B cell (primary cell): ENCODE measurements at regions not wholly inside any gene's neighbourhood (a gene's known extent, or its start where the extent isn't known, plus 50 kb on each side); places are given as distances from the start of the nearest gene placed in this dataset. TPM values are rescaled to one million over a fixed set of nuclear protein-coding genes. Genes with fewer than 3 reads are reported as not detected.
"Not testable (repeated sequence)": the region's sequence is repeated elsewhere in the genome, so short reads cannot be mapped to it uniquely, and the experiment has no call there.

Experiments used
- ATAC-seq: fragments of 200-7000 bp; cut with Tn5 transposase; one replicate; pipeline ENCODE4 v1.10.0; 2021; ENCODE audit warnings: low read depth, mild to moderate bottlenecking, moderate number of reproducible peaks, moderate library complexity
- CTCF ChIA-PET: fragments of 350-600 bp; sonication (Branson Sonifier 250); formaldehyde crosslinking; loops from one replicate; lab custom pipeline; 2021; ENCODE audit warnings: antibody characterized with exemption, inconsistent platforms; lab: Charles Lee
- POLR2A ChIA-PET: fragments of 350-600 bp; sonication (Branson Sonifier 250); formaldehyde crosslinking; loops from one replicate; lab custom pipeline; 2021; ENCODE audit warnings: antibody characterized with exemption; lab: Charles Lee
- DNase-seq: peaks from one replicate; pipeline ENCODE4 v3.0.0; 2013
- H2AFZ ChIP-seq: 2 replicates; pipeline ENCODE4 v1.6.1; 2012; ENCODE audit warnings: mild to moderate bottlenecking, low read depth, low read length; ENCODE audit not compliant: insufficient read depth, poor library complexity, severe bottlenecking
- H3K27ac ChIP-seq, 2 donors: 1 replicate in 1 of 2; 2 replicates in 1 of 2; pipeline ENCODE4 v1.5.1; 2012 to 2013; ENCODE audit warnings: low read length in 2 of 2, mild to moderate bottlenecking in 2 of 2, moderate library complexity in 1 of 2
- H3K27me3 ChIP-seq, 4 experiments: fragments of 200-600 bp in 1 of 4; sonication (generic) in 1 of 4; replicated peaks in 1 of 4; 1 replicate in 2 of 4; 2 replicates in 2 of 4; pipeline versions ENCODE4 v1.6.1 to v1.7.0; 2013 to 2016; ENCODE audit warnings: low read length in 3 of 4, mild to moderate bottlenecking in 2 of 4, mixed read lengths in 1 of 4, moderate library complexity in 1 of 4; ENCODE audit not compliant: insufficient read depth in 4 of 4, control insufficient read depth in 3 of 4; ENCODE audit errors: control extremely low read depth in 1 of 4
- H3K36me3 ChIP-seq, 2 experiments: replicated peaks in 1 of 2; 1 replicate in 1 of 2; 2 replicates in 1 of 2; pipeline versions ENCODE4 v1.6.1 to v1.7.1; 2013; ENCODE audit warnings: low read length in 1 of 2; ENCODE audit not compliant: insufficient read depth in 2 of 2, control insufficient read depth in 1 of 2; ENCODE audit errors: control extremely low read depth in 1 of 2, extremely low read depth in 1 of 2
- H3K4me1 ChIP-seq, 2 donors: fragments of 200-600 bp in 1 of 2; sonication (generic) in 1 of 2; 1 replicate in 1 of 2; 2 replicates in 1 of 2; pipeline versions ENCODE4 v1.5.1 to v1.6.1; 2013 to 2017; ENCODE audit warnings: low read length in 2 of 2; ENCODE audit not compliant: control insufficient read depth in 2 of 2, insufficient read depth in 2 of 2
- H3K4me2 ChIP-seq: replicated peaks from 2 replicates; pipeline ENCODE3; 2012; ENCODE audit warnings: mild to moderate bottlenecking, low read depth, low read length; ENCODE audit not compliant: poor library complexity, severe bottlenecking
- H3K4me3 ChIP-seq, 5 experiments: fragments of 200-600 bp in 1 of 5; sonication (generic) in 1 of 5; 1 replicate in 3 of 5; 2 replicates in 2 of 5; pipeline versions ENCODE4 v1.5.1 to v1.7.0; 2011 to 2016; ENCODE audit warnings: low read length in 4 of 5, mild to moderate bottlenecking in 4 of 5, low read depth in 2 of 5, control low read depth in 1 of 5, moderate library complexity in 1 of 5; ENCODE audit not compliant: insufficient read depth in 1 of 5; ENCODE audit errors: control extremely low read depth in 1 of 5, extremely low read depth in 1 of 5
- H3K79me2 ChIP-seq: fragments of 200-600 bp; sonication (generic); one replicate; pipeline ENCODE4 v1.6.0; 2016; ENCODE audit warnings: low read length; ENCODE audit not compliant: control insufficient read depth, insufficient read depth
- H3K9ac ChIP-seq: fragments of 200-600 bp; sonication (generic); 2 replicates; pipeline ENCODE4 v1.6.1; 2017; ENCODE audit warnings: mild to moderate bottlenecking, low read length, moderate library complexity
- H3K9me3 ChIP-seq, 3 donors: one replicate each; pipeline versions ENCODE4 v1.6.1 to v1.7.1; 2013; ENCODE audit warnings: low read length in 2 of 3; ENCODE audit not compliant: control insufficient read depth in 2 of 3, insufficient read depth in 1 of 3; ENCODE audit errors: control extremely low read depth in 1 of 3
- H4K20me1 ChIP-seq: 2 replicates; pipeline ENCODE4 v1.6.0; 2012; ENCODE audit warnings: mild to moderate bottlenecking, low read length; ENCODE audit not compliant: insufficient read depth, control insufficient read depth, poor library complexity, severe bottlenecking
- H3K27ac Mint-ChIP-seq: one replicate; pipeline ENCODE4 v1.8.0; 2021; ENCODE audit warnings: mixed read lengths
- H3K27me3 Mint-ChIP-seq: one replicate; pipeline ENCODE4 v1.8.0; 2021; ENCODE audit warnings: mixed read lengths
- H3K4me1 Mint-ChIP-seq: one replicate; pipeline ENCODE4 v1.8.0; 2021; ENCODE audit warnings: mixed read lengths
- H3K4me3 Mint-ChIP-seq: one replicate; pipeline ENCODE4 v1.8.0; 2021; ENCODE audit warnings: mixed read lengths
- H3K9me3 Mint-ChIP-seq: one replicate; pipeline ENCODE4 v1.8.0; 2022; ENCODE audit warnings: mixed read lengths; ENCODE audit not compliant: insufficient read depth
- EZH2 ChIP-seq: IDR thresholded peaks from 2 replicates; pipeline ENCODE4 v1.6.1; 2012; ENCODE audit warnings: borderline replicate concordance, low read depth, mild to moderate bottlenecking, moderate library complexity, low read length; ENCODE audit not compliant: insufficient read depth, poor library complexity, severe bottlenecking
- WGBS: methylation state at CpG from one replicate; pipeline ENCODE4 v1.1.5; 2013; ENCODE audit warnings: missing lambda C conversion rate; ENCODE audit not compliant: insufficient coverage; 5-methylcytosine and 5-hydroxymethylcytosine counted together
- intact Hi-C: fragments of 100-400 bp; cut with micrococcal nuclease; formaldehyde crosslinking; loops from one replicate; pipeline ENCODE4 v1.10.0; 2022
- small RNA-seq: library from RNA; depleted of rRNA; stranded (forward); fragments of <200 nt; gene quantifications from one replicate; pipeline ENCODE3, GENCODE V24; 2012; ENCODE audit warnings: low replicate concordance, low read depth; ENCODE audit not compliant: insufficient read length
- TF ChIP-seq, protein P1 (sequence below): fragments of 200-600 bp; IDR thresholded peaks from one replicate; pipeline ENCODE4 v1.8.0; 2022; ENCODE audit warnings: antibody characterized with exemption, mild to moderate bottlenecking

DNA sequence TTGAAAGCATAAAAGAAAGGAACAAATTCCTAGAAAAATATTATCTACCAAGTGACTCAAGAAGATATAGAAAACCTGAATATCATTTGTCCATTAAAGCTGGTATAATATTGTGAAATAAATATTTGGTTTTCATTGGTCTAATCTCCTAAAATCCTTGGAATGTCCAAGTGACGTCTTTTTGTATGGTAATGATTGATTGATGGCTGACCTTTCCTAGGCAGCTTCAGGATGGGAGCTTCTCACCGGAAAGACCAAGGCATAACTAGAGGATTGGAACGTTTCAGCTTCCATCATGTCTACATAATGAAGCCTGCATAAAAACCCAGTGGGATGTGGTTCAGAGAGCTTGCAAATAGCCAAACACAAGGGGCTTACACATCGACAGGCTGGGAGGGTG lies 57.6 kb upstream of the MAN1A1 start:
- H3K9me3 ChIP-seq, result no peaks in the 10 kb centered on the region
- TF ChIP-seq, protein P1, sequence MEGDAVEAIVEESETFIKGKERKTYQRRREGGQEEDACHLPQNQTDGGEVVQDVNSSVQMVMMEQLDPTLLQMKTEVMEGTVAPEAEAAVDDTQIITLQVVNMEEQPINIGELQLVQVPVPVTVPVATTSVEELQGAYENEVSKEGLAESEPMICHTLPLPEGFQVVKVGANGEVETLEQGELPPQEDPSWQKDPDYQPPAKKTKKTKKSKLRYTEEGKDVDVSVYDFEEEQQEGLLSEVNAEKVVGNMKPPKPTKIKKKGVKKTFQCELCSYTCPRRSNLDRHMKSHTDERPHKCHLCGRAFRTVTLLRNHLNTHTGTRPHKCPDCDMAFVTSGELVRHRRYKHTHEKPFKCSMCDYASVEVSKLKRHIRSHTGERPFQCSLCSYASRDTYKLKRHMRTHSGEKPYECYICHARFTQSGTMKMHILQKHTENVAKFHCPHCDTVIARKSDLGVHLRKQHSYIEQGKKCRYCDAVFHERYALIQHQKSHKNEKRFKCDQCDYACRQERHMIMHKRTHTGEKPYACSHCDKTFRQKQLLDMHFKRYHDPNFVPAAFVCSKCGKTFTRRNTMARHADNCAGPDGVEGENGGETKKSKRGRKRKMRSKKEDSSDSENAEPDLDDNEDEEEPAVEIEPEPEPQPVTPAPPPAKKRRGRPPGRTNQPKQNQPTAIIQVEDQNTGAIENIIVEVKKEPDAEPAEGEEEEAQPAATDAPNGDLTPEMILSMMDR, result no peak
- no peak for TF ChIP-seq EZH2
- H3K79me2 ChIP-seq, result no peaks in the 10 kb centered on the region
- no peaks in the 10 kb centered on the region for H4K20me1 ChIP-seq
- Mint-ChIP-seq H3K4me3 (no peak overlapping the region), H3K27me3 (no peaks in the 10 kb centered on the region), H3K4me1 (no peaks in the 10 kb centered on the region), H3K27ac (no peak overlapping the region), H3K9me3 (no peaks in the 10 kb centered on the region)
- no peak overlapping the region for H3K4me2 ChIP-seq
- no peaks in the 10 kb centered on the region for H3K36me3 ChIP-seq
- 75% methylated on average over 1 of the region's 4 CpGs for WGBS
- no peak overlapping the region for H3K9ac ChIP-seq
- no peak for ATAC-seq
- no peak for DNase-seq
- ChIA-PET POLR2A (no interaction called here), CTCF (no interaction called here)
- no peaks in the 10 kb centered on the region for H3K4me1 ChIP-seq
- no peaks in the 10 kb centered on the region for H3K27me3 ChIP-seq
- intact Hi-C loops, result no loop called here
- no peak overlapping the region for H2AFZ ChIP-seq
- no peak overlapping the region for H3K27ac ChIP-seq
- no peak overlapping the region for H3K4me3 ChIP-seq

DNA sequence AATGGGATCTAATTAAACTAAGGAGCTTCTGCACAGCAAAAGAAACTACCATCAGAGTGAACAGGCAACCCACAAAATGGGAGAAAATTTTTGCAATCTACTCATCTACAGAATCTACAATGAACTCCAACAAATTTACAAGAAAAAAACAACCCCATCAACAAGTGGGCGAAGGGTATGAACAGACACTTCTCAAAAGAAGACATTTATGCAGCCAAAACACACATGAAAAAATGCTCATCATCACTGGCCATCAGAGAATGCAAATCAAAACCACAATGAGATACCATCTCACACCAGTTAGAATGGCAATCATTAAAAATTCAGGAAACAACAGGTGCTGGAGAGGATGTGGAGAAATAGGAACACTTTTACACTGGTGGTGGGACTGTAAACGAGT lies 55.6 kb upstream of the MAN1A1 start:
- WGBS, result no CpG with 5 or more reads among the region's 2 CpGs
- H3K4me1 ChIP-seq, H3K9me3 Mint-ChIP-seq, ATAC-seq, H3K79me2 ChIP-seq, H3K27ac Mint-ChIP-seq, H3K27ac ChIP-seq, H3K36me3 ChIP-seq, H3K27me3 Mint-ChIP-seq, POLR2A ChIA-PET, H3K4me3 ChIP-seq, H2AFZ ChIP-seq, H3K9ac ChIP-seq, H3K9me3 ChIP-seq, CTCF ChIA-PET, H3K27me3 ChIP-seq, H4K20me1 ChIP-seq, H3K4me2 ChIP-seq, DNase-seq, intact Hi-C loops, H3K4me3 Mint-ChIP-seq, H3K4me1 Mint-ChIP-seq: not testable (repeated sequence)

Small RNA genes in the stretch of these regions (small RNA-seq; reads per million reads assigned to genes)
- gene COX6A1P3 (not detected), gene MIR3144 (not detected), gene RNA5SP215 (1.3 reads per million), gene RNU6-214P (not detected)
